HG02588 (cell line): ENCODE measurements at regions not wholly inside any gene's neighbourhood (a gene's known extent, or its start where the extent isn't known, plus 50 kb on each side); places are given as distances from the start of the nearest gene placed in this dataset.
"Not testable (repeated sequence)": the region's sequence is repeated elsewhere in the genome, so short reads cannot be mapped to it uniquely, and the experiment has no call there.

Source experiments
- ATAC-seq: cut with Tn5 transposase; IDR thresholded peaks from one replicate; pipeline ENCODE4 v1.9.1; 2021; ENCODE audit warnings: mild to moderate bottlenecking, moderate library complexity; ENCODE audit not compliant: unreplicated experiment

- ATAC-seq, result peak; percentile 68
Measured at GRCh38 chr1:104636581-104636980, 886.9 kb downstream of the AMY1C start.

GRCh38 chr1:104646233-104646632, 896.5 kb downstream of the AMY1C start:
- no peak for ATAC-seq

GRCh38 chr1:104648269-104648691, 898.6 kb downstream of the AMY1C start:
- no peak for ATAC-seq

- not testable (repeated sequence) for ATAC-seq
Measured at GRCh38 chr1:104664374-104664773, 914.7 kb downstream of the AMY1C start.

- no peak for ATAC-seq
Measured at GRCh38 chr1:104665300-104665699, 915.6 kb downstream of the AMY1C start.

- no peak for ATAC-seq
Measured at GRCh38 chr1:104671684-104672353, 922.1 kb downstream of the AMY1C start.

GRCh38 chr1:104699433-104699832, 949.7 kb downstream of the AMY1C start:
- ATAC-seq, result no peak

GRCh38 chr1:104702731-104703130, 953.0 kb downstream of the AMY1C start:
- ATAC-seq, result no peak

GRCh38 chr1:104706631-104707147, 957.0 kb downstream of the AMY1C start:
- ATAC-seq, result peak; percentile 67

GRCh38 chr1:104718752-104719151, 969.1 kb downstream of the AMY1C start:
- ATAC-seq, result no peak

- ATAC-seq, result no peak
Measured at GRCh38 chr1:104720741-104721140, 971.0 kb downstream of the AMY1C start.

- no peak for ATAC-seq
Measured at GRCh38 chr1:104726917-104727316, 977.2 kb downstream of the AMY1C start.

- ATAC-seq, result no peak
Measured at GRCh38 chr1:104733866-104734265, 984.2 kb downstream of the AMY1C start.

GRCh38 chr1:104745875-104746274, 996.2 kb downstream of the AMY1C start:
- ATAC-seq, result no peak

- ATAC-seq, result no peak
Measured at GRCh38 chr1:104746994-104747393, 997.3 kb downstream of the AMY1C start.

GRCh38 chr1:104760017-104760416, 1010.3 kb downstream of the AMY1C start:
- ATAC-seq, result peak; percentile 94

- ATAC-seq, result no peak
Measured at GRCh38 chr1:104761961-104762570, 1012.4 kb downstream of the AMY1C start.

GRCh38 chr1:104765085-104765484, 1015.4 kb downstream of the AMY1C start:
- ATAC-seq, result peak; percentile 85

- ATAC-seq, result peak; percentile 50
Measured at GRCh38 chr1:104768466-104768865, 1018.8 kb downstream of the AMY1C start.

- ATAC-seq, result peak; percentile 63
Measured at GRCh38 chr1:104780470-104781078, 1030.9 kb downstream of the AMY1C start.

GRCh38 chr1:104785575-104786187, 1036.0 kb downstream of the AMY1C start:
- no peak for ATAC-seq
